Suprapubic skin (tissue), 4 donors: ENCODE measurements at regions not wholly inside any gene's neighbourhood (a gene's known extent, or its start where the extent isn't known, plus 50 kb on each side); places are given as distances from the start of the nearest gene placed in this dataset.
"Not testable (repeated sequence)": the region's sequence is repeated elsewhere in the genome, so short reads cannot be mapped to it uniquely, and the experiment has no call there.

Experiments used
- DNase-seq, 2 donors: peaks; one replicate each; pipeline ENCODE4 v3.0.0-alpha.2; 2019; ENCODE audit warnings: low spot score in 2 of 2
- H3K27ac ChIP-seq: fragments of 200-600 bp; sonication (generic); one replicate; pipeline ENCODE4 v1.5.1; 2019
- H3K27me3 ChIP-seq: fragments of 200-600 bp; sonication (generic); one replicate; pipeline ENCODE4 v1.5.1; 2019
- H3K36me3 ChIP-seq: fragments of 200-600 bp; sonication (generic); one replicate; pipeline ENCODE4 v1.5.1; 2019
- H3K4me1 ChIP-seq: fragments of 200-600 bp; sonication (generic); one replicate; pipeline ENCODE4 v1.5.1; 2019
- H3K4me3 ChIP-seq: fragments of 200-600 bp; sonication (generic); one replicate; pipeline ENCODE4 v1.5.1; 2019; ENCODE audit warnings: mild to moderate bottlenecking
- H3K9me3 ChIP-seq: fragments of 200-600 bp; sonication (generic); one replicate; pipeline ENCODE4 v1.5.1; 2019
- EP300 ChIP-seq: sonication (generic); formaldehyde crosslinking; IDR thresholded peaks from one replicate; pipeline ENCODE4 v1.6.1; 2017; ENCODE audit warnings: antibody characterized with exemption
- POLR2A ChIP-seq, 2 donors: fragments of 450-650 bp; IDR thresholded peaks; one replicate each; pipeline ENCODE4 v1.6.1; 2017; ENCODE audit warnings: antibody characterized with exemption in 2 of 2, mild to moderate bottlenecking in 2 of 2, moderate library complexity in 2 of 2
- POLR2AphosphoS5 ChIP-seq, 3 donors: sonication (generic); formaldehyde crosslinking; IDR thresholded peaks; one replicate each; pipeline ENCODE4 v1.6.1; 2017; ENCODE audit warnings: antibody characterized with exemption in 3 of 3
- WGBS: methylation state at CpG from one replicate; pipeline ENCODE4 v1.1.5; 2018; 5-methylcytosine and 5-hydroxymethylcytosine counted together
- TF ChIP-seq, protein P1 (sequence below), 2 donors: fragments of 200-600 bp in 1 of 2; fragments of 450-650 bp in 1 of 2; sonication (generic) in 1 of 2; IDR thresholded peaks; one replicate each; pipeline ENCODE4 v1.5.1; 2016 to 2019; ENCODE audit warnings: antibody characterized with exemption in 2 of 2, mild to moderate bottlenecking in 1 of 2, moderate library complexity in 1 of 2

DNA sequence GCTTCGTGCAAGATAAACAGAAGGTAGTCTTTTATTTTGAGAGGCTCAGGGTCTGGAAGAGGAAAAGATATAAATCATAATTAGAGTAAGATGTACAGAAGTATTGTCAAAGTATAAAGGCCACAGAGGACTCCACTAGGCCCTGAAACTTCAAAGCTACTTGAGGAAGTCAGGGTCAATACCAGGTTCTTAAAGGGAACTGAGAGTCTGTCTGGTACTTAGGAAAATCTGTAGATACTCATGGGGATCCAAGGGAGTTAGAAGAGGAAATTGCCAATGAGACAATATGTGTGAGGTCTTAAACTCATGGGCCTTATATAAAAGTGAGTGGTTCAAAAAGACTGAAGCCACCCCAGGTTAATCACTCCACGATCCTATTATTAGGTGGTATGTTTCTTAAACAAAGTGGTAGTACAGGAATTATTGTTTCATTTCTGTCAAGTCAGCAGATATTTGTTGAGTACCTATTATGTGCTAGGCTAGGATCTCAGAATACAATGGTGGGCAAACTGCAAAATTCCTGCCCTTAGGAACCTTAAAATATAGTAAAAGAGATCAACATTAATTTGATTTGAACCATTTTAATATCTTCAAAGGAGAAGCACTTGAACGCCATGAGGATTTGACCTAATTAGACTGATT lies 314.6 kb downstream of the ADAMTS20 start:
- Histone ChIP-seq H3K27me3 (no peaks in the 10 kb centered on the region), H3K27ac (no peak overlapping the region), H3K36me3 (no peaks in the 10 kb centered on the region), H3K9me3 (no peaks in the 10 kb centered on the region), H3K4me1 (no peaks in the 10 kb centered on the region), H3K4me3 (no peak overlapping the region)
- TF ChIP-seq, protein P1, sequence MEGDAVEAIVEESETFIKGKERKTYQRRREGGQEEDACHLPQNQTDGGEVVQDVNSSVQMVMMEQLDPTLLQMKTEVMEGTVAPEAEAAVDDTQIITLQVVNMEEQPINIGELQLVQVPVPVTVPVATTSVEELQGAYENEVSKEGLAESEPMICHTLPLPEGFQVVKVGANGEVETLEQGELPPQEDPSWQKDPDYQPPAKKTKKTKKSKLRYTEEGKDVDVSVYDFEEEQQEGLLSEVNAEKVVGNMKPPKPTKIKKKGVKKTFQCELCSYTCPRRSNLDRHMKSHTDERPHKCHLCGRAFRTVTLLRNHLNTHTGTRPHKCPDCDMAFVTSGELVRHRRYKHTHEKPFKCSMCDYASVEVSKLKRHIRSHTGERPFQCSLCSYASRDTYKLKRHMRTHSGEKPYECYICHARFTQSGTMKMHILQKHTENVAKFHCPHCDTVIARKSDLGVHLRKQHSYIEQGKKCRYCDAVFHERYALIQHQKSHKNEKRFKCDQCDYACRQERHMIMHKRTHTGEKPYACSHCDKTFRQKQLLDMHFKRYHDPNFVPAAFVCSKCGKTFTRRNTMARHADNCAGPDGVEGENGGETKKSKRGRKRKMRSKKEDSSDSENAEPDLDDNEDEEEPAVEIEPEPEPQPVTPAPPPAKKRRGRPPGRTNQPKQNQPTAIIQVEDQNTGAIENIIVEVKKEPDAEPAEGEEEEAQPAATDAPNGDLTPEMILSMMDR (IDR thresholded peaks at IDR 0.05), result no peak
- TF ChIP-seq POLR2AphosphoS5 (IDR thresholded peaks at IDR 0.05) (no peak), EP300 (no peak), POLR2A (IDR thresholded peaks at IDR 0.05) (no peak)
- 80% methylated on average over 3 of the region's 3 CpGs for WGBS
- DNase-seq, result no peak

DNA sequence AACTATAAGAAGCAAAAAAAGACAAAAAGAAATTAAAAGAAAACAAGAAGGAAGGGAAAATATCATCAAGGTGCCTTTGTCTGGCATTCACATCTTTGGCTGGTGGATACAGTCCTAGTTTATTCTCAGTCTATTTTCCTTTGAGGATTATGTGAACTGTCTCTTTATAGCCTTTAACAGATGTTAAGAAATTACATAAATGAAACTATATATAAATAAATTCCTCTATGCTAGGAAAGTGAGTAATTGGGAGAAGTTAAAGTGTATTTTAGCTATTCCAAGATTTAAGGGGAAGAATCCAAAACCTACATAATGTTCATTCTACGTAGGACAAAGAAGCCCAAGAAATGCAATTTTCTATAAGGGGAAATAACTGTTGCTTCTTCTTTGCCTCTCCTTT lies 316.3 kb downstream of the ADAMTS20 start:
- H3K36me3 ChIP-seq, result no peaks in the 10 kb centered on the region
- H3K9me3 ChIP-seq, result no peaks in the 10 kb centered on the region
- no peak overlapping the region for H3K4me3 ChIP-seq
- WGBS, result 92% methylated on average over 1 of the region's 1 CpG
- no peak for DNase-seq
- H3K27me3 ChIP-seq, result no peaks in the 10 kb centered on the region
- H3K27ac ChIP-seq, result no peak overlapping the region
- no peaks in the 10 kb centered on the region for H3K4me1 ChIP-seq
- TF ChIP-seq POLR2A (IDR thresholded peaks at IDR 0.05) (no peak), EP300 (no peak), POLR2AphosphoS5 (IDR thresholded peaks at IDR 0.05) (no peak)
- TF ChIP-seq, protein P1 (IDR thresholded peaks at IDR 0.05), result no peak

DNA sequence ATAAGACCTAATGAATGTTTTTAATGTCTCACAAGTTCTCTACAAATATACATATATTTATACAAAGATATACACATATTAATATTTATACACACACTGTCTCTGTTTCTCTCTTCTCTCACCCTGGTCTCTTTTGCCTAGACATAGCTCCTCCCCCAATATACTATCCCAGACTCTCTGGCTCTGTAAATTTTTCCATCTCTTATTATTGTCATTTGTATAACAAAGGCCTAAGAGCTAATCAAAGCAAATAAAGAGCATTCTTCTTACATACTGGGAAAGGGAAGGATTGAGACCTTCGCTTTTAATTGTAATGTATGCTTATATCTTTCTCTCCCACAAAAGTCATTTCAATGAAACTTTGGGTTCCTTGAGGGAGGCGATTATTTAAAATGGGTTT lies 318.1 kb downstream of the ADAMTS20 start:
- no peak for DNase-seq
- whole genome bisulfite sequencing, result 98% methylated on average over 2 of the region's 2 CpGs
- H3K36me3 ChIP-seq, result no peaks in the 10 kb centered on the region
- no peak overlapping the region for H3K4me3 ChIP-seq
- no peaks in the 10 kb centered on the region for H3K4me1 ChIP-seq
- H3K9me3 ChIP-seq, result no peaks in the 10 kb centered on the region
- TF ChIP-seq POLR2A (IDR thresholded peaks at IDR 0.05) (no peak), POLR2AphosphoS5 (IDR thresholded peaks at IDR 0.05) (no peak), EP300 (no peak)
- TF ChIP-seq, protein P1 (IDR thresholded peaks at IDR 0.05), result no peak
- H3K27ac ChIP-seq, result no peak overlapping the region
- no peaks in the 10 kb centered on the region for H3K27me3 ChIP-seq

DNA sequence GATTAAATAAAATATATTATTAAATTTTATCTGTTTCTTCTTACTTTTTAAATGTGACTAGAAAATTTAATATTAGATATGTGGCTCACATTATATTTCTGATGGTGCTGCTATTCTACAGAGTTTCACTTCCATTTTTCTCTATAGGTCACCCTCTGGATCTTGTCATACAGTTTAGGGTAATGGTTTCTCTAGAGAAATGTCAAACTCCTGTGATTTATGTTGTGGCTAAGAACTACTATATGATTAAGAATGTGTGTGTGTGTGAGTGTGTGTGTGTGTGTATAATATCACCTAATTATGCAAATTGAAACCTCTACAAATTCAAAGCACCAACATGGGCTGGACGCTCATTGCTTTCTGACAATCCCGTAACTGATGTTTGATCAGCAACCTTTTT lies 325.9 kb downstream of the ADAMTS20 start:
- no peaks in the 10 kb centered on the region for H3K36me3 ChIP-seq
- no peak overlapping the region for H3K4me3 ChIP-seq
- no peak for DNase-seq
- no peaks in the 10 kb centered on the region for H3K27me3 ChIP-seq
- TF ChIP-seq POLR2AphosphoS5 (IDR thresholded peaks at IDR 0.05), result no peak
- no peak for TF ChIP-seq POLR2A (IDR thresholded peaks at IDR 0.05)
- no peak for TF ChIP-seq EP300
- TF ChIP-seq, protein P1 (IDR thresholded peaks at IDR 0.05), result no peak
- no peak overlapping the region for H3K27ac ChIP-seq
- 98% methylated on average over 2 of the region's 2 CpGs for WGBS
- H3K4me1 ChIP-seq, result no peaks in the 10 kb centered on the region
- H3K9me3 ChIP-seq, result no peaks in the 10 kb centered on the region

DNA sequence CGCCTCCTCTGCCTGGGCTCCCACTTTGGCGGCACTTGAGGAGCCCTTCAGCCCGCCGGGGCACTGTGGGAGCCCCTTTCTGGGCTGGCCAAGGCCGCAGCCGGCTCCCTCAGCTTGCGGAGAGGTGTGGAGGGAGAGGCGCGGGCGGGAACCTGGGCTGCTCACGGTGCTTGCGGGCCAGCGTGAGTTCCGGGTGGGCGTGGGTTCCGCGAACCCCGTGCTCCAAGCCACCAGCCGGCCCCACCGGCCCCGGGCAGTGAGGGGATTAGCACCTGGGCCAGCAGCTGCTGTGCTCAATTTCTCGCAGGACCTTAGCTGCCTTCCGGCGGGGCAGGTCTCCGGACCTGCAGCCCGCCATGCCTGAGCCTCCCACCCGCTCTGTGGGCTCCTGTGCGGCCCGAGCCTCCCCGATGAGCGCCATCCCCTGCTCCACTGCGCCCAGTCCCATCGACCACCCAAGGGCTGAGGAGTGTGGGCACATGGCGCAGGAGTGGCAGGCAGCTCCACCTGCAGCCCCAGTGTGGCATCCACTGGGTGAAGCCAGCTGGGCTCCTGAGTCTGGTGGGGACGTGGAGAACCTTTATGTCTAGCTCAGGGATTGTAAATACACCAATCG lies 327.7 kb downstream of the ADAMTS20 start:
- DNase-seq, H3K4me3 ChIP-seq, H3K9me3 ChIP-seq, H3K36me3 ChIP-seq, H3K27me3 ChIP-seq, H3K27ac ChIP-seq, H3K4me1 ChIP-seq: not testable (repeated sequence)
- WGBS, result 92% methylated on average over 9 of the region's 36 CpGs
